Esophagus muscularis mucosa (tissue), 3 donors: ENCODE measurements at regions not wholly inside any gene's neighbourhood (a gene's known extent, or its start where the extent isn't known, plus 50 kb on each side); places are given as distances from the start of the nearest gene placed in this dataset.

Experiments used
- CTCF ChIP-seq, 3 experiments: fragments of 200-600 bp in 2 of 3; fragments of 450-650 bp in 1 of 3; sonication (generic) in 2 of 3; IDR thresholded peaks; one replicate each; pipeline ENCODE4 v1.5.1; 2017 to 2019; ENCODE audit warnings: antibody characterized with exemption in 3 of 3, mild to moderate bottlenecking in 2 of 3, moderate library complexity in 1 of 3
- EP300 ChIP-seq: sonication (generic); formaldehyde crosslinking; IDR thresholded peaks from one replicate; pipeline ENCODE4 v1.6.1; 2017; ENCODE audit warnings: antibody characterized with exemption

GRCh38 chr18:38984968-38985367, 1419.4 kb upstream of the CELF4 start:
- TF ChIP-seq CTCF (IDR thresholded peaks at IDR 0.05), result no peak
- no peak for TF ChIP-seq EP300
